ENCODE measurements at regions not wholly inside any gene's neighbourhood (a gene's known extent, or its start where the extent isn't known, plus 50 kb on each side); places are given as distances from the start of the nearest gene placed in this dataset.

DNA sequence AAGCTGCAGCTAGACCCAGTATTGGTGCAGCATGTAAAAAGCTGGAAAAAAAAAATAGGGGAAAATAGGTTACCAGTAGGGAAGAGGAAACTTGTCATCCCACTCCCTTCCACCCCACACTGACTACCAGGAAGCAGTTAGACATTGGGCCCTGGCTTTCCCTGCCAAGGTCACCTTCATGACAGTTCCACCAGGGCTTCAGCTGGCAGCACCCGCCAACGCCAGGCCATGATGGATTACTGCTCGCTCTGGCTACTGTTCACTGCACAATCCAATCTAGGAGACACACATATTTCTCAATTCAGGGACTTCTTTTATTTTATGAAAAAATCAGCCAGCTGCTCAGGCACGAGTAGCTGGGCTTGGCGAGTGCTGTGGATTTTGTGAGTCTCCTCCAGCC is 127.7 kb downstream of the DMRTA2 start:
- DNase-seq (ENCODE audit: low read depth in 2 of 2): no peak

GRCh38 chr1:50292276-50292675 is 131.0 kb downstream of the DMRTA2 start:
- DNase-seq (ENCODE audit: low read depth in 2 of 2): no peak

DNA sequence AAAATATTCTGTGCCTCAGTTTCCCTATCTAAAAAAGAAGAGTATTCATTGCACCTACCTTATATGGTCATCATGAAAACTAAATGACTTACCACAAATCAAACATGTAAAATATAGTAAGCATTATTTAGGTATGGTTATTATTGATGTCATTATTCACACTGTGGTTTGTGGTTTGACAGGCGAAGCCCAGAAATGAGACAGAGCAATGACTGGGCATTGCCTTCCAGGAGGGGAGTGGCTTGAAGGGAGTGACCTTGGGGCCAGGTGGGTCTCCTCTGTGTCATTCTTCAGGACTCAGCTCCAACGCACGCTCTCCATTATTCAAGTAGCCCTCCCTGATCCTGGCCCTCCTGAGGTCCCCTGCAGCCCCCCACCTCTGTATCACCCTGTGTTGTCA is 133.7 kb downstream of the DMRTA2 start:
- no peak for DNase-seq (ENCODE audit: low read depth in 2 of 2)

GRCh38 chr1:50285994-50286393 is 137.2 kb downstream of the DMRTA2 start:
- DNase-seq (ENCODE audit: low read depth in 2 of 2): no peak

DNA sequence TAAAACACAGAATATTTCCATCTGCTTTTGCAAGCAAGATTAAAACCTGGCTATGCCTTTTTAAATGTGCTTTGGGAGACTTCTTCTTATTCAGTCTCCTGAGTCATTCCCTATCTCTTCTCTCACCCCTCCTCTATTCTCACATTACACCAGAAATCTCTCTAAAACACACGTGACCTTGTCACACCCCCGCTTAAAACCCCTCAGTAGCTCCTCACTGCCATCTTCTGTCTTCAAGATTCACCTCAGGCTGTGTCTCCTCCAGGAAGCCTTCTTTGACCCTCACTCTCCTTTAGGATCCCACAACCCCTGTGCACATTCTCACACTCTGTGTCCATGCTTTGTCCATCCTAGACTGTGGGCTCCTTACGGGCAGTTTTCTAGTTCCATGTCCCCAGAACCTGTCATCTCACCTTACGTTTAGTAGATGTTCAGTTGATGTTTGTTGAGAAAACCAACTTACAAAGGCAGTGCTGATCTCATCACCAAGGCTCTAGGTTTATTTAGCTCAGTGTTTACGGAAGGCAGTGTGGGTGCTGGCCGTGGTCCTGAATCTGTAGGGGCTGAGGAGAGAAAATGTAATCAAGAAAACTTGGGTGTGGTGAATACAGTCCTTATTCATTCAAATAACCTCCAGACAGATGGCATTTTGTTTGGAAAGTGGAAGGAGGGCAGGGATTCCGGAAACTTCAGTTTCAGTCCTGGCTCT is 143.5 kb downstream of the DMRTA2 start:
- no peak for DNase-seq (ENCODE audit: low read depth in 2 of 2)

- DNase-seq (ENCODE audit: low read depth in 2 of 2): no peak
Observed at GRCh38 chr1:50278961-50279360, 144.3 kb downstream of the DMRTA2 start.

- no peak for DNase-seq (ENCODE audit: low read depth in 2 of 2)
Observed at GRCh38 chr1:50278410-50278809, 144.8 kb downstream of the DMRTA2 start.

- no peak for DNase-seq (ENCODE audit: low read depth in 2 of 2)
Observed at GRCh38 chr1:50275566-50275965, 147.7 kb downstream of the DMRTA2 start.

- DNase-seq (ENCODE audit: low read depth in 2 of 2): no peak
Observed at GRCh38 chr1:50272912-50273311, 150.3 kb downstream of the DMRTA2 start.

DNA sequence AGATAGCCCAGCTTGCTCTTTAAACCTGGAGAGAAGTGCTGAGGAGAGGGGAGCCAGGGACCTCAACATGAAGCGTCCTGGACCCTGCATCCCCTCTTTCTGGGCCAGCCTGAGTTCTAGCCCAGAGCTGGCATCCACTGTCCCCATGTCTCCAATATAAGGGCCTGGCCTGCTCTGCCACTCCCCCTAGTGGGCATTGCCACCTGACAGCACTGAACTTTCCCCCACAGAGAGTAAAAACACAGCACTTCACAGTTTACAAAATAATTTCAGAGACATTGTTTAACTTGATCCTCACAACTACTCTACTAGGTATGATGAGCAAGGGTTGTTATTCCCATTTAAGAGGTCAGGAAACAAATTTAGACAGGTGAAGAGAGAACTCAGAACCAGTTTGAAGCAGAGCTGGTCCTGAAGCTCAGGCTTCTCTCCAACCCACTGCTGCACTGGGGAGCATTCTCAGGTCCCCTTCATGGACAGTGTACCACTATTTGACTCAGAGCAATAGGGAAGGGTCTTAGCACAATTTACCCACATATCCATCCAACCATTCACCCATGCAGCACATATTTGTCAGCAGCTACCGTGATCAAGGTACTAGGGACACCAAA is 151.2 kb downstream of the DMRTA2 start:
- DNase-seq (ENCODE audit: low read depth in 2 of 2): peak in 1 of 2 donors; percentile 30

- DNase-seq (ENCODE audit: low read depth in 2 of 2): no peak
Observed at GRCh38 chr1:50271337-50271736, 151.9 kb downstream of the DMRTA2 start.

GRCh38 chr1:50270926-50271325 is 152.3 kb downstream of the DMRTA2 start:
- no peak for DNase-seq (ENCODE audit: low read depth in 2 of 2)

DNA sequence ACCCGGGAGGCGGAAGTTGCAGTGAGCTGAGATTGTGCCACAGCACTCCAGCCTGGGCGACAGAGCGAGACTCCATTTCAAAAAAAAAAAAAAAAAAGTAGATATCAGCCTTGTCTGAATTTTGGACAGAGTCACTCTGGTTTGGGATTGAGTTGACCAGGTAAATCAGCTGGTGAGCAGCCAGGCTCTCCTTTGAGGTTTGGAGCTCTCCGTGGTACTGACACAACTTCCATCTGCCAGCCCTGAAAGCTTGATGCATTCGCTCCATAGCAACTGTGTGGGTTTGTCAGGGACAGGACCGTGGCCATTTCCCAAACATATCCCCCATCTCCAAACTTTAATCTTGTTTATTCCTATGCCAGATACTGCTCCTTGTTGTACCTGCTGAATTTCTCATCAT is 155.2 kb downstream of the DMRTA2 start:
- DNase-seq (ENCODE audit: low read depth in 2 of 2): no peak

GRCh38 chr1:50266509-50266908 is 156.7 kb downstream of the DMRTA2 start:
- DNase-seq (ENCODE audit: low read depth in 2 of 2): no peak

DNA sequence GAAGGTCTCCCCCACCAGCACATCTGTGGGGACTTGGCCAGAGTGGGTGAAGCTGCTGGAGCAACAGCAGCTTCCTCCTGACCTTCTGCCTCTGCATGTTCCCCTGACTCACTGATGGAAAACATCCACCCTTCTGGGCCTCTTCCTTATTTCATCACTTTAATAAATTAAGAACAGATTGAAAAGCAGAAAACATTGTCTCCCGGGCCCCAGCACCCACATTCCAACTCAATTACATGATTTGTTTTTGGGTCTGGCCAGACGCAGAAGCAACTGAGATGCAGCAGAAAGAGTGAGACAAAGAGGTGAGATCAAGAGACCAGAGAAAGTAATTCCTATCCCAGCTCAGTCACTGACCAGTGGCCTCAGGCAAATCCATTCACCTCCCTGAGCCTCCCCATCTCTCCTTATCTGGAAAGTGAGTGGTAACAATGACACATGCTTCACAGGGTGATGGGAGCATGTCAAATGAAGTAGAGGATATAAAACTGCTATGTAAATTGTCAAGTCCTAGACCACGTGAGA is 157.1 kb downstream of the ELAVL4 start:
- DNase-seq (ENCODE audit: low read depth in 2 of 2): no peak

- DNase-seq (ENCODE audit: low read depth in 2 of 2): no peak
Observed at GRCh38 chr1:50264590-50264989, 155.9 kb downstream of the ELAVL4 start.

DNA sequence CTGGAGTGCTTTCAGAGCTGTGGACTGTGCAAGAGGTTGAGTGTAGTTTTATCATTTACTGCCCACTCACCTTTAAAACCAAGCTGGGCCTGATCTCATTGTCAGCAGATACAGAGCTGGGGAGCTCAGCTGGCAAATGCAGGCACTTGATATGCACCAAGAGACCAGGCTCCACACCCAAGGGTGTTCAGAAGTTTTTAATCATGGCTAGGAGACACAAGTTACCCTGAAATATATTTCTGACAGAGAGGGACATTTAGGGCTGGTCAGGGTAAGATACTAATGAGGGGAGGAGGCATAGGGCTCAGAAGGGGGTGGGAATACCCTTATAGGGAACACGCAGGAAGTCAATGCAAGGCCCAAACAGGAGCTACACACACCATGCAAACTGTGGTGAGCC is 153.7 kb downstream of the ELAVL4 start:
- DNase-seq (ENCODE audit: low read depth in 2 of 2): no peak

DNA sequence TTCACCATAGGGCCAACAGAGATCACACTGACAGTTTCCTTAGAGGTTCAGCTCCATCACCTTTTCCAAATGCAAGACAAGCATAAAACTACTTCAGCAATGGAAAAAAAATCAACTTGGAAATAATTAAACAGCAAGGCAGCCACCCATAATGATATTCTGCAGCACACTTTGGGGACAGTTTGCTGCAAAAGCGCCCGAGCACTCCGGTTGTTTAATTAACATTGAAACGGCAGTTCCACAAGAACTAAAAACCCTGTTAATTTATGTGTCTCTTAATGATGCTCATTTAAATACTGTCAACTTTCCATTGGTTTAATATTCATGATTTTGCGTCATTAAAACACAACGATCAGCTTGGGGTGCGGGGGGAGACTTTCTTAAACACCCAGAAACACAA is 153.2 kb downstream of the ELAVL4 start:
- DNase-seq (ENCODE audit: low read depth in 2 of 2): no peak

- DNase-seq (ENCODE audit: low read depth in 2 of 2): no peak
Observed at GRCh38 chr1:50257940-50258685, 149.4 kb downstream of the ELAVL4 start.

DNA sequence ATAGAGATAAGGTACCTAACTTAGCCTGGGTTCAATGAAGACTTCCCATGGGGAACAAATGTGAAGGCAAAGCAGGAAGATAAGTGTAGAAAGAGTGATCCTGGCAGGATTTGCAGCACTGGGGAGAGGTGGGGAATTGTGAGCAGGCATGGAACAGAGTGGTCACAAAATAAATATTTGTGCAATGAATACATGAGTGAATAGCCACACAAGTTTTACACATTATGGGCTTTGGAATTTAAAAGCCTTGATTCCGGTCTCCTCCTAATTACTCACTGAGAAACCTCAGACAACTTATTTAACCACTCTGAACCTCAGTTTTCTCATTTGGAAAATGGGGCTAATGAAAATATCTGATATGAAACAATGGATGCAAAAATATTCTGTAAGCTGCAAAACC is 148.3 kb downstream of the ELAVL4 start:
- no peak for DNase-seq (ENCODE audit: low read depth in 2 of 2)

Data from stimulated activated CD8-positive, alpha-beta memory T cell treated with anti-CD3 and anti-CD28 coated beads, Interleukin-2, amount 100 ng/mL, for 48 hours (primary cell).